GM04504 (cell line): ENCODE measurements at regions not wholly inside any gene's neighbourhood (a gene's known extent, or its start where the extent isn't known, plus 50 kb on each side); places are given as distances from the start of the nearest gene placed in this dataset.

Experiments used
- DNase-seq: peaks from one replicate; pipeline ENCODE4 v3.0.0-alpha.2; 2012; ENCODE audit warnings: low read depth

DNA sequence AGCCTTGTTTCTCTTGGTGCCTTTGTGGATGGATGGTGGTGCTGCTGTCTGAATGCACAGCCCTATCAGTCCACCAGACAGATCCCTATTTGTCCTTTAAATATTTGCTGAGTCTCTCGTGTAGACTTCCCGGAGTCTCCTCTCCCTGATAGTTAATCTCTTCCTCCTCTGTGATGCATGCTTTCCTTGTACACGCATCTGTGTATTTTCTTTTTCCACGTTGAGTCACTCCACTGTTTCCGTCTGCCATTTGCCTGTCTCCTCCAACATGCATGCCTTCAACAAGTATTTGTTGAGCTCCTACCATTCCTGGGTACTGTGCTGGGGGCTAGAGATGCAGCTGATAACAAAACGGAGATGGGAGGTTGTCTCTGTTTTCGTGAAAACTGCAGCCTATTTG lies 282.6 kb downstream of the HAPSTR1 start:
- no peak for DNase-seq

DNA sequence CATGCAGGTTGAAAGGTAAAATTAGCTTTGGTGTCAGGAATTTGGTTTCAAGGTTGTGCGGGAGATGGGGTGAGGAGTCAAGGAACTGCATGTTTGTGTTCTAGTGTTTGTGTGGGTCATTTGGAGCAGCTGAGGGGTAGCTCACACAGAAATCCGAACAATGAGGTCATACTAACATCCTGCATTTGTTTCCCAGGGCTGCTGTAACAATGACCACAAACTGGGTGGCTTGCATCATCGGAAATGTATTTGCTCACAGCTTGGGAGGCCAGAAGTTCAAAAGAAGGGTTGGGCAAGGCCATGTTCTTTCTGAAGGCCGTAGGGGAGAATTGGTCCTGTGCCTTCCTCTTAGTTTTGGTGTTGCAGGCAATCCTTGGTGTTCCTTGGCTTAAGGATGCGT lies 287.4 kb downstream of the HAPSTR1 start:
- DNase-seq: no peak

DNA sequence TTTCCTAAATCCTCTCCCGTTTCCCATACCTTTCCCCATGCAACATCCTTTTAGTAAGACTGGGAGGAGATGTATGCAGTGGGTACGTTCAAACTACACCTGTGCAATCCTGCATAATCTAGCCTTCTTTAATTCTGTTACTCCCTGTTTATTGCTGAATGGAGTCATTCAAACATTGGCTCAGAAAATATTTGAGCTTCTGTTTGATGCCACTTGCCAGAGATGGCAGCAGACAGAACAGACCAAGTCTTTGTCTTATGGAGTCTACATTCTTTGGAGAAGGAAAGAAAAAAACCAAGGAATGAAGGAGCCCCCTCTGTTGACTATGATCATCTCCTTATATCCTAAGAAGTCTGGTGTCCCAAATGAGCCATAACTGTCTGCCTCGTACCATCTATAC lies 288.8 kb downstream of the HAPSTR1 start:
- DNase-seq: no peak

DNA sequence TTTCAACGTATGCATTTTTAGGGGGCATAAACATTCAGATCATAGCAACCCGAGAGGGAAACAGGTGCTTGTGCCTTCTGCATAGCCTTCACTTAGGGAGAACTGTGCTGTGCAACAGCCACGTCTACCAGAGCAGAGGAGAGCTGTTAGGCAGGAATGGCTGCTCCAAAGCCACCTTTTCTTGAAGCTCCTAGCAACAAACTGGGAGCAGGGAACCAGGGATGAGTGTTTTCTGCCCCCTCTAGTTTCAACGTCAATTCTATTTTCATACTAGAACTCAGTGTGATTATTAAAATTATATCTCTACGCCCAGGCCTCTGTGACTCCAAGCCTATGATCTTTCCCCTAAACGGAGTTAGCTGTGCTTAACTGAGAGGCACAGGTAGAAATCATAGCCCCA lies 290.0 kb downstream of the HAPSTR1 start:
- DNase-seq: no peak

- no peak for DNase-seq
Observed at GRCh38 chr16:9381905-9382304, 290.5 kb downstream of the HAPSTR1 start.

- DNase-seq: no peak
Observed at GRCh38 chr16:9383281-9383680, 291.8 kb downstream of the HAPSTR1 start.

- DNase-seq: no peak
Observed at GRCh38 chr16:9384141-9384540, 292.7 kb downstream of the HAPSTR1 start.

- no peak for DNase-seq
Observed at GRCh38 chr16:9389543-9390207, 298.2 kb downstream of the HAPSTR1 start.

- DNase-seq: no peak
Observed at GRCh38 chr16:9392956-9393355, 301.5 kb downstream of the HAPSTR1 start.

GRCh38 chr16:9393591-9393990 lies 302.1 kb downstream of the HAPSTR1 start:
- DNase-seq: no peak

DNA sequence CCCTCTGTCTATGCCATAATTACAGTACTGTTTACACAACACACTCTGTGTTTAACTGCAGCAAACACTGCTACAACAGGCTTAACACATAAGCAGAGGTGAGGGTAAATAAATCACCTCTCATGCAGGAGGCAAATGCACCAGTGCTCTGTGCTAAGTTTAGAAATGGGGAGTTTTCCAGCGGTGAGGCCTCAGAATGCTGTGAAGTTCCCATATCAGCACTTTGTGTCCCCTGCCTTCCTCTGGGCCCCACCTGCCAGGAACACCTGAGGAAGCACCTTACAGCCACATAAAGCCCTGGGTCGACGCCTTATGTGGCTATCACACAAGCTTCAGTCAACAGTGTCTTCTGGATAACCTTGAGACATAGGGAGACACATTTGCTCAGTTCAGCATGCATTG lies 304.5 kb downstream of the HAPSTR1 start:
- DNase-seq: no peak

GRCh38 chr16:9399573-9399972 lies 308.1 kb downstream of the HAPSTR1 start:
- DNase-seq: no peak

DNA sequence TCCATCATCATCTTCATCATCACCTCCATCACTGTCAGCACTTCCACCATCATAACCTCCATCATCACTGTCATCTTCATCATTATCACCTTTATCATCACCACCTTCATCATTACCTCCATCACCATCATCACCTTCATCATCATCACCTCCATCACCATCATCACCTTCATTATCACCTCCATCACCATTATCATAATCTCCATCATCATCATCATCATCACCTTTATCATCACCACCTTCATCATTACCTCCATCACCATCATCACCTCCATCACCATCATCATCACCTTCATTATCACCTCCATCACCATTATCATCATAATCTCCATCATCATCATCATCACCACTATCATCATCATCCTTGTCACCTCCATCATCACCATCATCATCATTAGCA lies 309.7 kb downstream of the HAPSTR1 start:
- no peak for DNase-seq

GRCh38 chr16:9402293-9402860 lies 310.9 kb downstream of the HAPSTR1 start:
- no peak for DNase-seq

DNA sequence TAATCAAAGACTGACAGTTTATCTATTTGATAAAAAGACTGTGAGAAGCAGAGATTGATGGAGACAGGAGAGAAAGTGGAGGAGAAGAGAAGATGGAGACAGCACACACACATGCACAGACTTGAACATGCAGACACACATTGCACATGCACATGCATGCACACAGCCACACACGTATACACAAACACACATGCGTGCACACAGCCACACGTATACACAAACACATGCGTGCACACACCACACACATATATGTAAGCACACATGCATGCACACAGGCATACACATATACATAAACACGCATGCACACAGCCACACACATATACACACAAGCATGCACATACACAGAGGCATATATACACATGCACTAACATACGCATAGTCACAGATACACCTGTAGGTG lies 313.4 kb downstream of the HAPSTR1 start:
- no peak for DNase-seq

- DNase-seq: no peak
Observed at GRCh38 chr16:9406038-9406712, 314.7 kb downstream of the HAPSTR1 start.

GRCh38 chr16:9407206-9407758 lies 315.8 kb downstream of the HAPSTR1 start:
- no peak for DNase-seq

GRCh38 chr16:9408297-9408878 lies 316.9 kb downstream of the HAPSTR1 start:
- no peak for DNase-seq

- no peak for DNase-seq
Observed at GRCh38 chr16:9409560-9410493, 318.4 kb downstream of the HAPSTR1 start.

DNA sequence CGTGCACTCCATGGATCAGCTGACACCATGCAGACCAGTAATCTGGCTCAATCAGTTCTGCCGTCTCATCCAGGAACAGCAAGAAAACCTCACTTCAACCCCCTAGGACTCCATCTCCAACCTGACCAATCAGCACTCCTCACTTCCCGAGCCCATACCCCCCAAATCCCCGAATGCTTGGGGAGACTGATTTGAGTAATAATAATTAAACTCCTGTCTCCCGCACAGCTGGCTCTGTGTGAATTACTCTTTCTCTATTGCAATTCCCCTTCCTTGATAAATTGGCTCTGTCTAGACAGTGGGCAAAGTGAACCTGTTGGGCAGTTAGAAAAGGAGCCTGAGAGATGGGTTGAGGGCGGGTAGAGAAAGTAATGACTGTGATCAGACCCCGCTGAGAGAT lies 320.0 kb downstream of the HAPSTR1 start:
- DNase-seq: no peak

DNA sequence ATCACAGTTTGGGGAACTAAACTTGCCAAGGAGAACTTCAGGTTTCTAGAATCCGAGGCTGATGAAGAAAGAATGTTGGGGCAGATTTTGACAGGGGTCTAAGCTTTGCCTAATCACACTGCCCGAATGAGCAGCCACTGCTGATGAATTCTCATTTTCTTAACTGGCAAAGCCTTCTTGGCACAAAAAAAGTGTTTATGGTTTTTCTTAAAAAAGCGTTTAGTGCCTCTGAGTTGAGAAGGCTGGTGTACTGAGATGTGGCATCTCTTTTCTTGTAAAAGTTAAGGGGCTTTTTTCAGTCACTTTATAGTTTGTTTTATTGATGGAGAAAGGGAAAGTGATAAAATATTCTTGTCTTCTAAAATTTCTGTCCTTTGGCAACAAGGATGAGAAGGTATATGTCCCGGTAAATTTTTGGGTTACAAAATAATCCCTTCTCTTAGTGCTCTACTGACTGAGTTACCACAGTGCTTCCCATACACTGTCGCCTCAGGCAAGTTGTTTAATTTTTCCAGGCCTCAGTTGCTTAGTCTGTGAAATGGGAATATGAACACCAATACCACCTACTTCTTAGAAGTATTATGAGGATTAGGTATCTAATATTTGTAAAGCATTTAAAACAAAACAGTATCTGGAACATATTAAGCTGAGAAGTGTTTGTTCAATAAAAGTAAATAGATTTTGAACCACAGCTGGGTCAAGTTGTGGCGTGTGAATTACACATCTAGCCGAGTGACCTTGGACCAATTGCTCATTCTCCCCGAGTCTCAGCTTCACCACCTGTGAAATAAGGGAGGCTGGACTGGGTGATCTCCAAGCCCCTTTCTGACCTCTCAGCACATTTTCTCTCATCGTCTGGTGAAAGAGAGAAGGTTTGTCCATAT lies 320.8 kb downstream of the HAPSTR1 start:
- no peak for DNase-seq
